ENCODE measurements at regions not wholly inside any gene's neighbourhood (a gene's known extent, or its start where the extent isn't known, plus 50 kb on each side); places are given as distances from the start of the nearest gene placed in this dataset.

DNA sequence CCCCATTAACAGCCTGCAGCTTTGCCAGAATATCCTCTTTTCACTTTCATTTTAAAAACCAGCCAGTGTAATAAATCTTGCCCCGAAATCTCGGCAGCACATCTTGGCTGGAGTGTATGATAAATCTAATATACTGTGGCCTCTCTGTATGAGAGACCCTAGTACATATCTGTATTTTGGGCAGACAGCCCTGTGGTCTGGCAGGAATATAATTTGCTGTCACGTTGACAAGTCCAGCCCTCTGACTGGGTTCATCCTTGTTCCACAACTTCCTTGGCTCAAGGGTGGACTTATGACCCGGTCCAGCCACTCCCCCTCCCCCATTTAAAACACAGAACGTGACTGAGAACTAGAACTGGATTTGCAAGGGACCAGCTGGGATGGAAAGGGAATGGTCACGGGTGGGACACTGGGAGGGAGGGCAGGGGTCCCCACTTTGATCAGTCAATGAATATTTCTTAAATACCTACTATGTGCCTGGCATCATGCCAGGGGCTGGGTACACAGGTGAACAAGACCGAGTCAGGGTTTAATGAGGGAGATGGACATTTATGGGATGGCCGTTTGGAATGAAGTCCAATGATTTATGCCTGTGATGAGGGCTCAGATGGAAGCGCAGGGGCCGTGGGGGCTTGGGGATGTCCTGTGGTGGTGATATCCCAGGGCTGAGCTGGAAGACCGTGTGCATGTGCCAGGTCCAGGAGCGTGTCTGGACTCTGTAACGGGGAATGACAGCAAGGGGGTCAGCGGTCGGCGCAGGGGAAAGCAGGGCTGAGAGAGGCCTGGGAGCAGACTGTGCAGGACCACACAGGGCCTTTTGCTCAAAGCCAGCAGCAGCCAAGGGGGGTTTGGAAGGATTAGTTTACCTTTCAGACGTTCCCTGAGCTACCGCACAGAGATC, 190.5 kb downstream of the PHETA1 start:
- no peak for TF ChIP-seq POLR2A (IDR thresholded peaks at IDR 0.05)
- TF ChIP-seq CTCF (IDR thresholded peaks at IDR 0.05): no peak
- TF ChIP-seq POLR2AphosphoS5 (IDR thresholded peaks at IDR 0.05): peak in 1 of 4 donors; percentile 20

Data from sigmoid colon (tissue), 4 donors.